ENCODE measurements at regions not wholly inside any gene's neighbourhood (a gene's known extent, or its start where the extent isn't known, plus 50 kb on each side); places are given as distances from the start of the nearest gene placed in this dataset.

DNA sequence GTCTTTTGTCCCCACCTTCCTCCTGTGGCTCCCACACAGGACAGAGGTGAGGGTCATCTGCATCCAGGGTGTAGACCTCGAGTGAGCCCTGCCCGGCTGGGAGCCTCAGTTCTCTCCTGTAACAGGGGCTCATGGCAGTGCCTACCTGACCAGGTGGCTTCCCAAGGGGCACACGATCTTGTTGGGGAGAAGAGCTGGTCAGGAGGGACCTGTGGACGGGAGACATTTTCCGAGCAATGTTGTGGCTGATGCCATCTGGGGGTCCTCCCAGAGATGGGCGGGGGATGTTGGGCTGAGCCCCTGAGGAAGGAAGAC, 51.9 kb downstream of the CEBPB start:
- no peak for DNase-seq (ENCODE audit: low spot score)

GRCh38 chr20:50242863-50243609, 52.4 kb downstream of the CEBPB start:
- no peak for DNase-seq (ENCODE audit: low spot score)

DNA sequence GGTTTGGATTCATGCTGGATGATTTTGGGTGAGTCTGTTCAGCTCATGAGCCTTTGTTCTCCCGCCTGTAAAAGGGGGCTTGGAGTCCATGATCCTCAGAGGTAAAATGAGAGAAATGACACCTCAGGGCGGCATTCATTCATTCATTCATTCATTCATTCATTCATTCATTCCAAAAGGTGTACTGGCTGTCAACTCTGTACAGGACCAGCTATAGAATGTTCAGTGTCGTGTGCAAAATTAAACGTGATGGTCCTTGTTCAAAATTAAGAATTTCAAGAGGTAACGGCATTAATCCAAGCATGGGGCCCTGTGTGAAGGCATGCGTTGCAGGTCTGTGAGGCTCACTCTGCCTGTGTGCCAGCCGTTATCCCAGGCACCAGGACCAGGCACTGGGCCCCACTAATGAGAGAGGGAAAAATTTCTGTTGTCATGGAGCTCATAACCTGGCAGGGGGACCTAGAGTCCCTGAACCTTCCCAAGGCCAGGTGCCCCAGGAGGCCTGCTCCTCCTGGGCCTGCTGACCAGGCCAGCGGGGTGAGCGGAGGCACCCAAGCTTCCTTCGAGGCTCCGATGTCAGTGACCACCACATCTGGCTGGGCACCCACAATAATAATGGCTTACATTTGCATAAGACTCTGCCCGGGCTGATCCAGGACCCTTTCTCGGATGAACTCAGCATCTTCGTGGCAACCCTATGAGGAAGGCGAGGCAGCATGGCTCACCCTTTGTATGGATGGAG, 53.2 kb downstream of the CEBPB start:
- no peak for DNase-seq (ENCODE audit: low spot score)

DNA sequence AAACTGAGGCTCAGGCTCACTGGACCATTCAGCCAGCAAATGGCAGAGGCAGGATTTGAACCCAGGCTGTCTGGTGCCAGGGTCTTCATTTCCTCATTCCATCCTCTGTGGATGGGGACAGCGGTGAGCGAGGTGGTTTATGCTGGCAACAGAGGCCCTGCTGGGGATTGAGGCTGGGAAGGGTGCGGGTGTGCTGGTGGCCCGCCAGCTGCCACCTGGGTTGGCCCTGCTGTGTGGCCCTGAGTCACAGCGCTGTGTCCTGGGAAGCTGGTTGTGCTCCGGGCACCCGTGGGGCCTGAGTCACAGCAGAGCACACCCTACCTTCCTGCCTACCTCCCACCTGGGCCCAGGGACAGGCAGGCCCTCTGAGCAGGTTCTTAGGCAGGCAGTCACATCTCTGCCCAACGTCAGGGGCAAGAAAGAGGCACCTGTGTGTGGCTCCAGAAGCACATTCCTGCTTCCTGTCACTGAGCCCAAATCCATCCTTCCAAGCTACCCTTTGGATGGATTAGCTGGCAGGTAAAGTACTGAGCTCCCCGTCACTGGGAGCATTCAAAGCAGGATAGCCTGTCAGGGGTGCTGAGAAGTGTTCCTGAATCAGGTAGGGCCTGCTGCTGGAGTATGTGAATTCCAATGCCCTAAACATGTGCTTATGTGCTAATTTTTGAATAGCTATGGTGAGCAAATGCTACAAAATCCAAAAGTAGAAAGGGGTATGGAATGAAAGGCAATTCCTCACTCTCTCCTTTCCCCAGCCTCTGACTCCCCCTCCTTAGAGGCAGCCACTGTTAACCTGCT, 53.9 kb downstream of the CEBPB start:
- no peak for DNase-seq (ENCODE audit: low spot score)

DNA sequence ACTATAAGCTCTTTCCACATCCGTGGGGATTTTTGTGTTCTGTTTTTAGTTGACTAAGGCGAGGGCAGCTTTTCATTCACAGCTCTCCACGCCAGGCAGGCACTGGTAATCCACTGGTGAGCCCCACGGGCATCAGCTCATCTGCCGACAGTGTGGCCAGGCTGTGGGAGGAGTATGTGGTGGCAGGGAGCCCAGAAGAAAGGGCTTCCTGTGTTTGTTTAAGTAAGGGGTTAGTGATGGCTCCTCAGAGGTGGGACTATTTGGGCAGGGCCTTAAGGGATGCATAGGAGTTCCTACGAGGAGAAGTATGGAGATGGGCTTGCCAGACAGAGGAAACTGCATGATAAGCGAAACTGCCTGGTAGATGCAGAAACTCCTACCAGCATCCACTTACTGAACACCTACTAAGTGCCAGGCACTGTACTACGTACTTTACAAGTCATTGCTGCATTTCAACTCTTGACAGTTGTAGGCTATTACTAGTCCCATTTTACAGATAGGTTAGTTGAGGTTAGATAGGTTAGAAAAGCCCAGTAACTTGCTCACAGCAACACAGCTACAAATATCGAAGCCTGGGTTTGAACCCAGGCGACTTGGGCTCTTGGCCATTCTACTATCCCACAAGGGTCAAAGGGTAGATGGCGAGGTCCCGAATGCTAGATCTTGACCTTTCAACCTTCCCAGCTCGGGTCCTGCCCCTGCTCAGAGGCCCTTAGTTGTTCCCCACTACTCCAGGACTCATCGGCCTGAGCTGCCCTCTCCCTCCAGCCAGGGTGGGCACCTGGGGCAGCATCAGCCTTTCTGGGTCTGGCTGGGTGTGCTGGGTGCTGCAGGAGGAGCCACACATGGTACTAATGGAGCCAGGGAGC, 55.1 kb downstream of the CEBPB start:
- no peak for DNase-seq (ENCODE audit: low spot score)

DNA sequence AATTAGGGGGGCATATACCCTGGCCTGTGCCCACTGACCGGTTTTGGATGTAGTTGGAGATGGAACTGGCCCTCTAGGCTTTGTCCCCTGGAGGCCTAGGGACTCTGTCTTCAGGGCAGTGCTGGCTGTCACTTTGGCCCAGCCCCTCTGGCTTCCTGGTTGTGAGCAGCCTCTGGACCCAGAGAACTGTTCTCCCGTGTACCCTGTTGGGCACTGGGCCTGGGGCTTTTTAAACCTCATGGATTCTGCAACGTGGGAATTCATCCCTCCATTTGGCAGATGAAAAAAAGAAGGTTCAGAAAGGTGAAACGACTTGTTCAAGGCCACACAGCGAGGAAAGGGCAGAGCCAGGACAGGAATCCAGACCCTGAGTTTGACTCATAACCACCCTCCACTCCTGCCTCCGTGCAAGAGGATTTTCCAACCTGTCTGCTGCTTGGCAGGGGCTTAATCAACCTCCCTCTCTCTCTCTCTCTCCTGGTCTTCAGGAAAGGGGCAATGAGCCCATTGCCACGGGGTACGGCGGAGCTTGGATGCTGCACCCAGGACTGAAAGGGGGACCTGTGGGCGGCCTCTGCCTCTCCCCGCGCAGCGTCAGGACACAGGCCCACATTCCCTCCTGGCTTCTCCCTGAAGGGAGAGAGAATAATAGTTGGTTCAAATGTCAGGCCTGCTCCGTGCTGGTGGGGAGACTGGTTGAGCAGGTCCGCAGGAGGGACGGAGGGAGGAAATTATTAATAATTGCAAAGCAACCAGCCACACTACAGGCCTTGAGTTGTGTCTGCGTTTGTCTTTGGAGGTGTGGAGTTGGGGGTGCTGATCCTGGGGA, 56.0 kb downstream of the CEBPB start:
- DNase-seq (ENCODE audit: low spot score), result no peak

DNA sequence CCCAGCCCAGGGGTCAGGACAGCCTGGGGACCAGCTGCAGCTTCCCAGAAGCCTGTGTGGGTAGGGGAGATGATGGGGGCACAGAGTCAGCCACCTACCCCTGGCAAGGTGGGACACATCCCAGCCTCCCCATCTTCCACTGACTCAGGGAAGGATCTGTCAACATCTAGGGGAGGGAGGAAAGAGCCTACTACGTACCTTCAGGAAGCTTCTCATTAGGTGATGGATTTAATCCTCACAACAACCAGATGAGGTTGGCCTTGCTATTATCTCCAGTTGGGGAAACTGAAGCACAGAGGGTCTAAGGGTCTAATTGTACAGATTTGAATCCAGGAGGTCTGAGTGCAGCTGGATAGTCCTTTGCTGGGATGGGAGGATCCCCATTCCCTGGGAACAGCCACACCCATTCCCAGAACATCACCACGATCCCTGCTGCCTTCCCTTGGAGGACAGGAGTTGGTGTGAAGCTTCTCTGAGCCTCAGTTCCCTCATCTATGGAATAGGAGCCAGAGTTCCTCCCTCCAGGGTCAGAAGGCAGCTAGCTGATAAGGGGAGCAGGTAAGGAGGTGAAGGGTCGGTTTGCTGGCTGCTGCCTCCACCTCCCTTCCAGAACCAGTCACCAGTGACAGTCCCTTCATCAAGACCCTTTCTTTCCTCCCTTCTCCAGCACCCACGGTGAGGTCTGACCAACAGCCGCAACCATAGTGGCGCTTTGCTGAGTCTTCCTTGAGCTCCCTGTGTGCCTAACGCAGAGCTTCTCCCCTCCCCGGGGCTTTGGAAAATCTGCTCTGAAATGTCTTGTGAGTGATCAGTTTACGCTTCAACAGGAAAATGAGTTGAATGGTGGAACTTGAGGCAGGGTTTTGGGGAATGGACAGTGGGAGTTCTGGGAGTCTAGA, 56.8 kb downstream of the CEBPB start:
- DNase-seq (ENCODE audit: low spot score), result no peak

DNA sequence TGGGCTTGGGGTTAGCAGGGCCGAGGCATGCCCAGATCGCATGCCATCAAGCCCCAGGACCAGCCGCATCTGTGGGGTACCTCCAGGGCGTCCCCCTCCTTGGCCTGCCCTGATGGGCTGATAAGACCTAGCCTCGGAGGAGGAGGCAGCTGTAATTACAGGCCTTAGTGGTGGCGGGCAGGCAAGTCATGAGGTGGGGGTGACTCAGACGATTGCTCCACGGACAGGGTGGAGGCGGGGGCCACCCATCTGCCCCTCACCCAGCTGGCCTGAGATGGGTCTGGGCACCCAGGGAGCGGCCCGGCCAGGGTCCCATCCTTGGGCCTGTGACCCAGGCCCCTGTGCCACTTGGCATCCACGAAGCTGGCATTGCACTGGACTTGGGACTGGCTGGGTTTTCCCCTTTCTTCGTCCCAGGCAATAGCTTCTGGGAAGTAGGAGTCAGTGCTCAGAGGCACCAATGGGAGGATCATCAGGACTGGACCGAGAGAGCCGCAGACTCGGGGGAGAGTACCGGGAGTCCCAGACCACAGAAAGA, 57.5 kb downstream of the CEBPB start:
- DNase-seq (ENCODE audit: low spot score), result no peak

- DNase-seq (ENCODE audit: low spot score), result no peak
Measured at GRCh38 chr20:50249447-50250388, 59.1 kb downstream of the CEBPB start.

GRCh38 chr20:50250679-50251382, 60.2 kb downstream of the CEBPB start:
- no peak for DNase-seq (ENCODE audit: low spot score)

DNA sequence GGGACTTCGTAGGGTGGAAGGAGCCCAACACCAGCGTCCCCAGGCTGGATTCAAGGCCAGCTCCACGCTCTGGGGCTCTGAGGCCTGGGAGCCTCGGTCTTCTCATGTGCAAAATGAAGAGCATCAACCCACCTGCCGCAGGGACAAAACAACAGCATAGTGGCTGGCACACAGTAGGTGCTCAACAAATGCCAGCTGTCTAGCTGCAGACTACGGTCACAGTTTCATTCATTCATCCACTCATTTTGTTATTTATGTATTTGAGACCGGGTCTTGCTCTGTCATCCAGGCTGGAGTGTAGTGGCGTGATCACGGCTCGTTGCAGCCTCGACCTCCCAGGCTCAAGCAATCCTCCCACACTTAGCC, 60.7 kb downstream of the CEBPB start:
- DNase-seq (ENCODE audit: low spot score), result no peak

DNA sequence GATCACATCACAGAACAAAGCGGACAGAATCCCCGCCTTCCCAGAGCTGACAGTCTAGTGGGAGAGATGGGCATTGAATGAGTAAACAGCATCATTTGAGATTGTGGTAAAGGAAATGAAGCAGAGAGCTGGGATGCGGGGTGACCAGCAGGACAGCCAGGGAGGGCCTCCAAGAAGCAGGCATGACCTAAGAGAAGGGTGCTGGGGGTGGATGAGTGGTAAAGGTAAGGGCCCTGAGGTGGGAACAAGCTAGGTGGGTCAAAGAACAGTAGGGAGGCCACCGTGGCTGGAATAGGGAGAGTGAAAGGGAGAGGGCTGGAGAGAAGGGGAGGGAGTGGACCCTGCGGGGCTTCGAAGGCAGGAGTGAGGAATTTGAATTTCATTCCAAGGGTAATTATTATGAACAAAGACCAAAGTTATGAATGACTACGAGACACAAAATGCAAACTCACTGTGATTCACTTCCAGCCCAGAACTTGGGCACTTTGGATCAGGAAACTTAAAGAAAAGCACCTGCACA, 61.4 kb downstream of the CEBPB start:
- DNase-seq (ENCODE audit: low spot score), result no peak

DNA sequence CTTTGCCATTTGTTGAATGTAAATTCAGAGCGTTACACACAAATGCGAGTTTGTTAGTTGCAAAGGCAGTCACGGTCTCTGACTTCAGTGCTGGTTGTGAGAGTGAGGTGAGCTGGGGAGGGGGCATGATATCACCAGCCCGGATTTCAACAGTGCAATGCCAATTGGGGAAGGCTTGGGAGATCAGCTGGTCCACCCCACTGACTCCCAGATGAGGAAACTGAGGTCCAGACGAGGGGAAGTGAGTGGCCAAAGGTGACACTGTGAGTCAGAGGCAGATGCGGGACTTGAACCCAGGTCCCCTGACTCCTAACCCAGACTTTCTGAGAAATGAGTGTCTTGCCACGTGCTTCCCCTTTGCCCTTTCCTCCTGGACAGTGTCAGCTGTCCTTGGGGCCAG, 62.1 kb downstream of the CEBPB start:
- DNase-seq (ENCODE audit: low spot score), result no peak

GRCh38 chr20:50253101-50253500, 62.5 kb downstream of the CEBPB start:
- no peak for DNase-seq (ENCODE audit: low spot score)

DNA sequence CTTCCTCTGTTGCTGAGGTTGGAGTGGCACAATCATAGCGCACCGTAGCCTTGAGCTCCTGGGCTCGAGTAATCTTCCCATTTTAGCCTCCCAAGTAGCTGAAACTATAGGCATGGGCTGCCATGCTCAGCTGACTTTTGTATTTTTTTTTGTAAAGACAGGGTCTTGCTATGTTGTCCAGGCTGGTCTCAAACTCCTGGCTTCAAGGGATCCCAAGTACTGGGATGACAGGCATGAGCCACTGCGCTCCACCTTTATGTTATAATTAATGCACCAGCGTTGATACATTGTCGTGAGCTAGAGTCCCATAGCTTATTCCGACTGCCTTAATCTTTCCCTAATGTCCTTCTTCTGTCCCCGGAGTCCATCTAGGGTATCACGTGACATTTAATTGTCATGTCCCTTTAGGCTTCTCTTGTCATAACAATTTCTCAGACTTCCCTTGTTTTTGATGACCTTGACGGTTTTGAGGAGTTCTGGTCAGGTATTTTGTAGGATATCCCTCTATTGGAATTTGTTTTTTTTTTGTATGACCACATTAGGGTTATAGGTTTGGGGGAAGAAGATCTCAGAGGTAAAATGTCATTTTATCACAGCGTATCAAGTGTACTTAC, 63.9 kb downstream of the CEBPB start:
- no peak for DNase-seq (ENCODE audit: low spot score)

- no peak for DNase-seq (ENCODE audit: low spot score)
Measured at GRCh38 chr20:50256577-50256976, 65.9 kb downstream of the CEBPB start.

- DNase-seq (ENCODE audit: low spot score), result no peak
Measured at GRCh38 chr20:50257860-50258259, 67.2 kb downstream of the CEBPB start.

Measured in hematopoietic multipotent progenitor cell treated with erythropoietin and hydrocortisone succinate and interleukin-3 and kit ligand, for 17 days (in vitro differentiated cells).